ENCODE measurements at regions not wholly inside any gene's neighbourhood (a gene's known extent, or its start where the extent isn't known, plus 50 kb on each side); places are given as distances from the start of the nearest gene placed in this dataset.

GRCh38 chr2:109057686-109058085 is 68.7 kb upstream of the EDAR start:
- DNase-seq, result no peak
- Histone ChIP-seq H3K9me3 (no peaks in the 10 kb centered on the region), H3K4me1 (peaks cover 0 to 5% (median 0%) of the 10 kb centered on the region in 4 donors), H3K36me3 (no peaks in the 10 kb centered on the region), H3K27ac (no peak overlapping the region), H3K27me3 (no peaks in the 10 kb centered on the region), H3K4me3 (no peak overlapping the region)
- ATAC-seq (ENCODE audit: low FRiP score in 2 of 2), result no peak
- 74 to 82% methylated on average over 9 of the region's 9 CpGs for WGBS, 2 donors
- no peak for TF ChIP-seq EP300 (IDR thresholded peaks at IDR 0.05)
- TF ChIP-seq, protein P1, sequence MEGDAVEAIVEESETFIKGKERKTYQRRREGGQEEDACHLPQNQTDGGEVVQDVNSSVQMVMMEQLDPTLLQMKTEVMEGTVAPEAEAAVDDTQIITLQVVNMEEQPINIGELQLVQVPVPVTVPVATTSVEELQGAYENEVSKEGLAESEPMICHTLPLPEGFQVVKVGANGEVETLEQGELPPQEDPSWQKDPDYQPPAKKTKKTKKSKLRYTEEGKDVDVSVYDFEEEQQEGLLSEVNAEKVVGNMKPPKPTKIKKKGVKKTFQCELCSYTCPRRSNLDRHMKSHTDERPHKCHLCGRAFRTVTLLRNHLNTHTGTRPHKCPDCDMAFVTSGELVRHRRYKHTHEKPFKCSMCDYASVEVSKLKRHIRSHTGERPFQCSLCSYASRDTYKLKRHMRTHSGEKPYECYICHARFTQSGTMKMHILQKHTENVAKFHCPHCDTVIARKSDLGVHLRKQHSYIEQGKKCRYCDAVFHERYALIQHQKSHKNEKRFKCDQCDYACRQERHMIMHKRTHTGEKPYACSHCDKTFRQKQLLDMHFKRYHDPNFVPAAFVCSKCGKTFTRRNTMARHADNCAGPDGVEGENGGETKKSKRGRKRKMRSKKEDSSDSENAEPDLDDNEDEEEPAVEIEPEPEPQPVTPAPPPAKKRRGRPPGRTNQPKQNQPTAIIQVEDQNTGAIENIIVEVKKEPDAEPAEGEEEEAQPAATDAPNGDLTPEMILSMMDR (IDR thresholded peaks at IDR 0.05), result no peak
- TF ChIP-seq POLR2AphosphoS5 (IDR thresholded peaks at IDR 0.05), result no peak
- TF ChIP-seq POLR2A (IDR thresholded peaks at IDR 0.05), result no peak

DNA sequence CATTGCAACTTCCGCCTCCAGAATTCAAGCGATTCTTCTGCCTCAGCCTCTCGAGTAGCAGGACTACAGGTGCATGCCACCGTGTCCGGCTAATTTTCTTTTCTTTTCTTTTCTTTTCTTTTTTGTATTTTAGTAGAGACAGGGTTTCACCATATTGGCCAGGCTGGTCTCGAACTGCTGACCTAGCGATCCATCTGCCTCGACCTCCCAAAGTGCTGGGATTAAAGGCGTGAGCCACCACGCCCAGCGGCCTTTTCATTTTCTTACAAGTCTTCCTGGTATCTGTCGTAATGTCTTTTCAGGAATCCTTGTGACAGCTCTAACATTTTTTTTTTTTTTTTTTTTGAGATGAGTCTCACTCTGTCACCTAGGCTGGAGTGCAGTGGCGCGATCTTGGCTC is 66.4 kb upstream of the EDAR start:
- WGBS, 2 donors, result 91 to 94% methylated on average over 14 of the region's 14 CpGs
- Histone ChIP-seq H3K4me1 (peaks cover 0 to 5% (median 0%) of the 10 kb centered on the region in 4 donors), H3K9me3 (no peaks in the 10 kb centered on the region), H3K36me3 (no peaks in the 10 kb centered on the region), H3K27me3 (no peaks in the 10 kb centered on the region), H3K4me3 (no peak overlapping the region), H3K27ac (no peak overlapping the region)
- no peak for ATAC-seq (ENCODE audit: low FRiP score in 2 of 2)
- TF ChIP-seq EP300 (IDR thresholded peaks at IDR 0.05) (no peak), POLR2AphosphoS5 (IDR thresholded peaks at IDR 0.05) (no peak)
- TF ChIP-seq, protein P1 (IDR thresholded peaks at IDR 0.05), result no peak
- no peak for DNase-seq

DNA sequence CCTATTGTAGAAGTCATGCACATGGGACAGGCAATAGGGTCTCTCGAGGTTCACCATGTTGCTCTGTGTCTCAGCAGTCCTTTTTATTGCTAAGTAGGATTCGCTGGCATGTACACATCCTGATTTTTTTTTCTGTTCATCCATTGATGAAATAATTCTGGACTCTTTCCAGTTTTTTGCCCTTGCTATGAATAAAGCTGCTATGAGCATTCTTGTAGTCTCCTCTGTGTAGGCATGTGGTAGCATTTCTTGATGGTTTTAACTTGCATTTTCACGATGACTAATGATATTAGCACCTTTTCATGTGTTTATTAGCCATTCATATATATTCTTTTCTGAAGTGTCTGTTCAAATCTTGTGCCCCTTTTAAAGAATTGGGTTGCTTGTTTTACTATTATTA is 65.8 kb upstream of the EDAR start:
- peaks cover 0 to 5% (median 0%) of the 10 kb centered on the region in 4 donors for H3K4me1 ChIP-seq
- no peaks in the 10 kb centered on the region for H3K27me3 ChIP-seq
- no peak for TF ChIP-seq EP300 (IDR thresholded peaks at IDR 0.05)
- TF ChIP-seq, protein P1 (IDR thresholded peaks at IDR 0.05), result no peak
- no peak for TF ChIP-seq POLR2A (IDR thresholded peaks at IDR 0.05)
- TF ChIP-seq POLR2AphosphoS5 (IDR thresholded peaks at IDR 0.05), result no peak
- WGBS, 2 donors, result 78 to 85% methylated on average over 3 of the region's 3 CpGs
- no peak overlapping the region for H3K4me3 ChIP-seq
- ATAC-seq (ENCODE audit: low FRiP score in 2 of 2) (no peak), DNase-seq (no peak)
- H3K9me3 ChIP-seq, result no peaks in the 10 kb centered on the region
- H3K27ac ChIP-seq, result no peak overlapping the region
- no peaks in the 10 kb centered on the region for H3K36me3 ChIP-seq

DNA sequence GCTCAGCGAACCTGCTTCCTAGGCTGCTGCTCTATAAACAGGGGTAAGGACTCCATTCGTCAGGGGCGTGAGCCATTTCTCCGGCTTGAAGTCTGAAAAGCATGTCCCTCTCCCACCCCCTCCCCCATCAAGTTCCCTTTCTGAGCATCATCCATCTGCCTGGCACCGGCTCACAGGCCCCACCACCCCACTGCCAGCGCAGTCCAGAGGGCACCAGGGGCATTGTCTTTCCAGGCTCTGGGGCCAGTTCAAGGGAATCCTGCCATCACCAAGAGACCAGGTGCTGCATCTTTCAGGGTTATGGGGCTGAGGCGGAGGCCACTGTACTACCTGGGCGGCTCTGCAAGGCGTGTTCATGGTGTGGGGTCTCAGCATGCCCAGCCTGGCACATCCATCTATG is 64.7 kb upstream of the EDAR start:
- Histone ChIP-seq H3K9me3 (no peaks in the 10 kb centered on the region), H3K4me1 (no peaks in the 10 kb centered on the region), H3K36me3 (no peaks in the 10 kb centered on the region), H3K27me3 (no peaks in the 10 kb centered on the region), H3K4me3 (no peak overlapping the region), H3K27ac (no peak overlapping the region)
- ATAC-seq (ENCODE audit: low FRiP score in 2 of 2) (no peak), DNase-seq (no peak)
- 95 to 100% methylated on average over 3 to 9 of the region's 9 CpGs for WGBS, 2 donors
- no peak for TF ChIP-seq POLR2A (IDR thresholded peaks at IDR 0.05)
- no peak for TF ChIP-seq POLR2AphosphoS5 (IDR thresholded peaks at IDR 0.05)
- TF ChIP-seq EP300 (IDR thresholded peaks at IDR 0.05), result no peak
- TF ChIP-seq, protein P1 (IDR thresholded peaks at IDR 0.05), result no peak

GRCh38 chr2:109052922-109053321 is 63.9 kb upstream of the EDAR start:
- Histone ChIP-seq H3K36me3 (no peaks in the 10 kb centered on the region), H3K9me3 (no peaks in the 10 kb centered on the region), H3K4me3 (no peak overlapping the region), H3K27me3 (no peaks in the 10 kb centered on the region), H3K4me1 (no peaks in the 10 kb centered on the region), H3K27ac (no peak overlapping the region)
- WGBS, 2 donors, result 89 to 96% methylated on average over 6 of the region's 6 CpGs
- ATAC-seq (ENCODE audit: low FRiP score in 2 of 2) (no peak), DNase-seq (no peak)
- no peak for TF ChIP-seq POLR2AphosphoS5 (IDR thresholded peaks at IDR 0.05)
- TF ChIP-seq, protein P1 (IDR thresholded peaks at IDR 0.05), result no peak
- no peak for TF ChIP-seq EP300 (IDR thresholded peaks at IDR 0.05)
- TF ChIP-seq POLR2A (IDR thresholded peaks at IDR 0.05), result no peak

Measured in upper lobe of left lung (tissue), 6 donors.